Osteoblast (primary cell): ENCODE measurements at regions not wholly inside any gene's neighbourhood (a gene's known extent, or its start where the extent isn't known, plus 50 kb on each side); places are given as distances from the start of the nearest gene placed in this dataset.

Source experiments
- DNase-seq: peaks from one replicate; pipeline ENCODE4 v3.0.0; 2011; ENCODE audit warnings: low spot score, mixed read lengths; ENCODE audit not compliant: insufficient read length; ENCODE audit errors: missing footprints
- H2AFZ ChIP-seq: 2 replicates; pipeline ENCODE4 v1.6.0; 2011; ENCODE audit warnings: mild to moderate bottlenecking, low read length
- H3K27ac ChIP-seq: 2 replicates; pipeline ENCODE4 v1.5.1; 2011; ENCODE audit warnings: mild to moderate bottlenecking, low read depth, low read length, moderate library complexity
- H3K27me3 ChIP-seq: 2 replicates; pipeline ENCODE4 v1.6.0; 2012; ENCODE audit warnings: mild to moderate bottlenecking, control low read depth, inconsistent platforms, low read length, moderate library complexity; ENCODE audit not compliant: insufficient read depth
- H3K36me3 ChIP-seq: 2 replicates; pipeline ENCODE4 v1.5.1; 2011; ENCODE audit warnings: mild to moderate bottlenecking, low read length, control low read depth, moderate library complexity; ENCODE audit not compliant: insufficient read depth
- H3K4me1 ChIP-seq: 2 replicates; pipeline ENCODE4 v1.5.1; 2011; ENCODE audit warnings: mild to moderate bottlenecking, low read length, control low read depth, moderate library complexity; ENCODE audit not compliant: insufficient read depth
- H3K4me2 ChIP-seq: 2 replicates; pipeline ENCODE4 v1.6.0; 2011; ENCODE audit warnings: mild to moderate bottlenecking, low read length; ENCODE audit not compliant: insufficient read depth
- H3K4me3 ChIP-seq: fragments of 200-600 bp; sonication (generic); 3 replicates; pipeline ENCODE4 v1.5.1; 2012; ENCODE audit warnings: mild to moderate bottlenecking, low read length, inconsistent platforms; ENCODE audit not compliant: insufficient read depth
- H3K79me2 ChIP-seq: 2 replicates; pipeline ENCODE4 v1.6.0; 2012; ENCODE audit warnings: mild to moderate bottlenecking, low read length, control low read depth, inconsistent platforms; ENCODE audit not compliant: insufficient read depth
- H3K9me3 ChIP-seq: 2 replicates; pipeline ENCODE4 v1.5.1; 2011; ENCODE audit warnings: low read depth, low read length, control low read depth
- H4K20me1 ChIP-seq: 2 replicates; pipeline ENCODE4 v1.6.0; 2012; ENCODE audit warnings: mild to moderate bottlenecking, low read length, control low read depth; ENCODE audit not compliant: insufficient read depth
- TF ChIP-seq, protein P1 (sequence below): IDR thresholded peaks from 2 replicates; pipeline ENCODE4 v1.5.1; 2011; ENCODE audit warnings: mild to moderate bottlenecking, low read depth, low read length, moderate library complexity; ENCODE audit errors: extremely low read depth

DNA sequence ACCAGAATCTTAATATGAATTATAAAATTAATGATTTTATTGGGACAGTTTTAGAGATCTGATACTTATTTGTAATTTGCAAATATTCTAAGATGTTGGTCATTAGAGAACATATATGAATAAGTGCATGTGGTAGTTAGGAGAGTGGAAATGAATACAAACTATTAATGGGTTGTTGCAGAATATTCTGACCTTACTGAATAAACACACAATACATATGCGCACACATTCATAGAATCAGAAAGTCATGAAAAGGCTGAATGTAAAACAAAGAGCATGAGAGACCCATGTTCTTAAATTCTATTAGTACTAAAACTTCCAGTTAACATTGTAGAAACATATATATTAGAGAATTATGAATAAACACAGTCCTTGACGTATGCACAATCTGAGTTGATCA, 301.7 kb upstream of the TRAM1L1 start:
- Histone ChIP-seq H3K9me3 (no peaks in the 10 kb centered on the region), H3K27me3 (no peaks in the 10 kb centered on the region), H3K27ac (no peak overlapping the region), H3K4me1 (no peaks in the 10 kb centered on the region), H3K4me3 (no peak overlapping the region), H4K20me1 (no peaks in the 10 kb centered on the region), H3K4me2 (no peak overlapping the region), H3K79me2 (no peaks in the 10 kb centered on the region), H3K36me3 (no peaks in the 10 kb centered on the region), H2AFZ (no peak overlapping the region)
- no peak for DNase-seq
- TF ChIP-seq, protein P1, sequence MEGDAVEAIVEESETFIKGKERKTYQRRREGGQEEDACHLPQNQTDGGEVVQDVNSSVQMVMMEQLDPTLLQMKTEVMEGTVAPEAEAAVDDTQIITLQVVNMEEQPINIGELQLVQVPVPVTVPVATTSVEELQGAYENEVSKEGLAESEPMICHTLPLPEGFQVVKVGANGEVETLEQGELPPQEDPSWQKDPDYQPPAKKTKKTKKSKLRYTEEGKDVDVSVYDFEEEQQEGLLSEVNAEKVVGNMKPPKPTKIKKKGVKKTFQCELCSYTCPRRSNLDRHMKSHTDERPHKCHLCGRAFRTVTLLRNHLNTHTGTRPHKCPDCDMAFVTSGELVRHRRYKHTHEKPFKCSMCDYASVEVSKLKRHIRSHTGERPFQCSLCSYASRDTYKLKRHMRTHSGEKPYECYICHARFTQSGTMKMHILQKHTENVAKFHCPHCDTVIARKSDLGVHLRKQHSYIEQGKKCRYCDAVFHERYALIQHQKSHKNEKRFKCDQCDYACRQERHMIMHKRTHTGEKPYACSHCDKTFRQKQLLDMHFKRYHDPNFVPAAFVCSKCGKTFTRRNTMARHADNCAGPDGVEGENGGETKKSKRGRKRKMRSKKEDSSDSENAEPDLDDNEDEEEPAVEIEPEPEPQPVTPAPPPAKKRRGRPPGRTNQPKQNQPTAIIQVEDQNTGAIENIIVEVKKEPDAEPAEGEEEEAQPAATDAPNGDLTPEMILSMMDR: no peak

DNA sequence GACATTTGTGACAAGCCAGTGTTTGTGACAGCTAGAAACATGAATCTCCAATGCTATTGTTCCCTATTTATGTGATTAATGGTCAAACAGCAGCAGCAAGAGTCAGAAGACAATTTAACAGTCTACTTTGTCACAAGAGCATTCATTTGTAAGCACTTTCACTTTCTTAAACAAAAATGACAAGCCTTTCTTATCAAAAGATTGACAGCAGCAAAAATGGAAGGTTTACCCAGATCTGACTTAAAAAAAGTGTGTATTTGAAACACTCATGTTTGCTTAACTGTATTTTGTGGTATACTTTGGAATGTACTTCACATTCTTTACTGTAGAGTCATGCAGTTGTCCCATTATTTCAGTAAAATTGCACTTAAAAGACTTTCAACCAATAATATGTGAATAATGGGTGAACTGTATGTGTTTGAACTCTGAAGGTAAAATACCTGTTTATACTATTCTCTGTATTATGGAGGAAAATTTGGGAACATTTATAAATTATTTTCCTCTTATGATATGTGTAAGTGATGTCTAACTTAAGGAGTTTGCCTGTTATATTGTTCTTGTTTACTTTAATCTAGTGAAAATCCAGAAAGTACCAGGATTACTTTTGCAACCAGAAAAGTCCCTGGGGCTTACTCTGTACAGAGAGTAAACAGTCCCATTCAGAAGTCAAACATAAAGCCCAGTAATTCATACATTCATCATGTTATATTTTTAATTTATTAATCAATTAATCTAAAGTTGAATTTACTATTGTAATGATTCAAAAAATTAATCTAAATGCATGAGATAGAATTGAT, 314.9 kb upstream of the TRAM1L1 start:
- Histone ChIP-seq H3K9me3 (no peaks in the 10 kb centered on the region), H2AFZ (no peak overlapping the region), H3K27me3 (no peaks in the 10 kb centered on the region), H3K79me2 (no peaks in the 10 kb centered on the region), H3K27ac (peak overlapping the region; percentile 54), H3K4me1 (no peaks in the 10 kb centered on the region), H3K36me3 (no peaks in the 10 kb centered on the region), H3K4me3 (peak overlapping the region; percentile 52), H4K20me1 (no peaks in the 10 kb centered on the region), H3K4me2 (peak overlapping the region; percentile 64)
- no peak for DNase-seq
- TF ChIP-seq, protein P1: no peak

DNA sequence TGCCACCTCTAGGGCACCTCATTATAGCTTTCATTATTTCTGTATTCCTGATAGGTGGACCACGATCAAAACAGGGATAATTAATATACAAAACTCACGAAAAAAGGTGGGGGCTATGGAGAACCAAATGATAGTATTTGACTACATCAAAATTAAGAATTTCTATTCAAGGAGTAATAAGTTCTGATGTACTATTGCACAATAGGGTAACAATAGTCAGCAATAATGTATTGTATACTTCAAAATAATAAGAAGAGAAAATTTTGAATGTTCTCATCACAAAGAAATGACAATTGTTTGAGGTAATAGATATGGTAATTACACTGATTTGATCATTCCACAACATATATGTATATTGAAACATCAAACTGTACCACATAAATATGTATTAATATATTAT, 327.3 kb upstream of the TRAM1L1 start:
- Histone ChIP-seq H2AFZ (no peak overlapping the region), H3K27me3 (no peaks in the 10 kb centered on the region), H3K27ac (no peak overlapping the region), H4K20me1 (no peaks in the 10 kb centered on the region), H3K9me3 (no peaks in the 10 kb centered on the region), H3K36me3 (no peaks in the 10 kb centered on the region), H3K4me1 (no peaks in the 10 kb centered on the region), H3K79me2 (no peaks in the 10 kb centered on the region), H3K4me2 (no peak overlapping the region), H3K4me3 (no peak overlapping the region)
- DNase-seq: no peak
- TF ChIP-seq, protein P1: no peak

DNA sequence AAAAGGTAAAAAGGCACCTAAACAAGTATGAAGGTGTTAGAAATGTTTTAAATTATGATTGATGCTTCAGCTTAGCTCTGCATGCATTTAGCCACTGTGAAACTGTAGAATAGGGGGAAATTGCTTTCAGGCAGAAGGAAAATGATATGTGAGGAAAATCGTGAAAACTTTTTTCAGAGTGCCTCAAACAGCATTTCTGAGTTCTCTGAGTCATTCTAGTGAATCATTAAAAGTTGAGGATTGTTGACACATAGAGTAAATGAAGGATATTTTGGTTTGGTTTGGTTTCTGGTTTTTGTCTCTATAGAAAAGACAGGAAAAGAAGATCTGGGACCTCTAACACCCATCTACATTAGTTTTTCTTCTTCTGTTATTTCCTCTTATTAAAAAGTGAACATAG, 332.5 kb upstream of the TRAM1L1 start:
- H3K79me2 ChIP-seq: no peaks in the 10 kb centered on the region
- H2AFZ ChIP-seq: no peak overlapping the region
- H4K20me1 ChIP-seq: no peaks in the 10 kb centered on the region
- no peak overlapping the region for H3K4me3 ChIP-seq
- no peaks in the 10 kb centered on the region for H3K36me3 ChIP-seq
- H3K4me2 ChIP-seq: no peak overlapping the region
- H3K9me3 ChIP-seq: no peaks in the 10 kb centered on the region
- no peaks in the 10 kb centered on the region for H3K4me1 ChIP-seq
- H3K27me3 ChIP-seq: no peaks in the 10 kb centered on the region
- TF ChIP-seq, protein P1: no peak
- H3K27ac ChIP-seq: no peak overlapping the region
- DNase-seq: no peak
